GM21619 (cell line): ENCODE measurements at regions not wholly inside any gene's neighbourhood (a gene's known extent, or its start where the extent isn't known, plus 50 kb on each side); places are given as distances from the start of the nearest gene placed in this dataset.
"Not testable (repeated sequence)": the region's sequence is repeated elsewhere in the genome, so short reads cannot be mapped to it uniquely, and the experiment has no call there.

Experiments used
- ATAC-seq: cut with Tn5 transposase; IDR thresholded peaks from one replicate; pipeline ENCODE4 v1.9.1; 2021; ENCODE audit not compliant: unreplicated experiment

DNA sequence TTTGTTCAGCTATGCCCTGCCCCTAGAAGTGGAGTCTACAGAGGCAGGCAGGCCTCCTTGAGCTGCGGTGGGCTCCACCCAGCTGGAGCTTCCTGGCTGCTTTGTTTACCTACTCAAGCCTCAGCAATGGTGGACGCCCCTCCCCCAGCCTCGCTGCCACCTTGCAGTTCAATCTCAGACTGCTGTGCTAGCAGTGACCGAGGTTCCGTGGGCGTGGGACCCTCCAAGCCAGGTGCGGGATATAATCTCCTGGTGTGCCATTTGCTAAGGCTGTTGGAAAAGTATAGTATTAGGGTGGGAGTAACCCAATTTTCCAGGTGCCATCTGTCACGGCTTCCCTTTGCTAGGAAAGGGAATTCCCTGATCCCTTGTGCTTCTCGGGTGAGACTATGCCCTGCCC is 770.2 kb upstream of the VRK2 start:
- not testable (repeated sequence) for ATAC-seq

DNA sequence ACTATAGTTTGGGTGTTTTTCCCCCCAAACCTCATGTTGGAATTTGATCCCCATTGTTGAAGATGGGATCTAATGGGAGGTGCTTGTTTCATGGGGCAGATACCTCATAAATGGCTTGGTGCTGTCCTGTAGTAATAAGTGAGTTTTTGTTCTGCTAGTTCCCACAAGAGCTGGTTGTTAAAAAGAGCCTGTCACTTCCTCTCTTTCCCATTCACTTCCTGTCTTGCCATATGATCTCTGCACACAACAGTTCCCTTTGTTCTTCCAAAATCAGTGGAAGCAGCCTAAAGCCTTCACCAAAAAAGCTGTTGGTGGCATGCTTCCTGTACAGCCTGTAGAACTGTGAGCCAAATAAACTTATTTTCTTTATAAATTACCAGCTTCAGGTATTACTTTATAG is 768.2 kb upstream of the VRK2 start:
- no peak for ATAC-seq

DNA sequence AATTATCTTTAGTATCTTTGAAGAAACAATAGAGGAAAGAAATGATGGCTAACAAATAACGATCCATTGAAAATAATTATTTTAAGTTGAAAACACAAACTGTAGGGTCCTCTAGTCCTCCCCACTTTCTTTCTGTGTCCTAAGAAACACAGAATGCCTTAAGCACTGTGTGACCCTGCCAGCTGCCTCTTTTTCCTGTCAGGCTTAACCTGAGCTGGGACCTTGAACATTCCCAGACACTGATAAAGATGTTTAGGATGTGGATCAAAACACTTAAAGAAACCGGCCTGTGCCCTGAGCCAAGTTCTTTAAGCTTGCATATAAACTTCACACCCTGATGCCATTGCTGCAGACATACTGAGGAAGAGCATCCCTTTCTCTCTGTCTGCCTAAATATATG is 755.4 kb upstream of the VRK2 start:
- ATAC-seq: no peak

DNA sequence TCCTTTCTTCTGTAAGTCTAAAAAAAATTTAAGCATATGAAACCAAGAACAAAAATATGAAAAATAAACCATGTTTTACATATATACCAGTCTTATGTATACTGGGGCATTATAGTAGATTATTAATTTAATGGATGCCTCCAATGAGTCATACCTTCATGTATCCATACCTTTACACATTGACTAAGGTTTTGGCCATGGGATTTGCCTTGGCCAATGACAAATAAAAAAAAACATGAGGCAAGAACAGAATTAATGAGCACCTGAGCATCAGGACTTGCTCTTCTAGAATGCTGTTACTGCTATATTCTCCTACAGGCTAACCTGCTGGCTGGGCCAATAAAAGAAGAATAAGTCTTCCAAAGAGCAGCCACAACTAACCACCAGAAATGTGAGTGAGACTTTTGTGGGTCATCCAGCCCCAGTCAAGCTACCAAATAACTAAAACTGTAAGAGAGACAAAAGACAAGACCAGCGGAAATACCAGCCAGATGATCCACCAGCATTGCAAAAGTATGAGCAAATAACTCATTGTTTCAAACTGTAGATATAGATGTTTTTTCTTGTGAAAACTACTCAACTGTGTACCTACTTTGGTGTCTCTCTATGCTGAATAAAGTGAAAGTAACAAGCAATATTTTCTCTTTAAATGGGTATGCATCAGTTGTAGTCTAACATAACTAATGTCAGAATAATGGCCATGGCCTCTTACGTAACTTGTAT is 749.6 kb upstream of the VRK2 start:
- no peak for ATAC-seq

DNA sequence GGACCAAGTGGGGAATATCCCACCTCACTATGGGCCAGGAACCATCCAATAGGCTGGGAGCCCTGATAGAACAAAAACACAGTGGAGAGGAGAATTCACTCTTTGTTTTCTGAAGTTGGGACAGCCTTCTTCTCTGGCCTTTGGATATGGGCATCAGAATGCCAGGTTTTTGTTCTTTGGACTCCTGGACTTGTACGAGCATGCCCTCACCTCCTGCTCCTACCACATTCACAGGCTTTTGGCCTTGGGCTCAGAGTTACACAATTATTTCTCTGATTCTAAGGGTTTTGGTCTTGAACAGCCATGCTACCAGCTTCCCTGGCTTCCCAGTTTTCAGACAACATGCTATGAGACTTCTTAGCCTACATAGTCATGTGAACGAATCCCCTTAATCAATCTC is 732.9 kb upstream of the VRK2 start:
- ATAC-seq: no peak

DNA sequence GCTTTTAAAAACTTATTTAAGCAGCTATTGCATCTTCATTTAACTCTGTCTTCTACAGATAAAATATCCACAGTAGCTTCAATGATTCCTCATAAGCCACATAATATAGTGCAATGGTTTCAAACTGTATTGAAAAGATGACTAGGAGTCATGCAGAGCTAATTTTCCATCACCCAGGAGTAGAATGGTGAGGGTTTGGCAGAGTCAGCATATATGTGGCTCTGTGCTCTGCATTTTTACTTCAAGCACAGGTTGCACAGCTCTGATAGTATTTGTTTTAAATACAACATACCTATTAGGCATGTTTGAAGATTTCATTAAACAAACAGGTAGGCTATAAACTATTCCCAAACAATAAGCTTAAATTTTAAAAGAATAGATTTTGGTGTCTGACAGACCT is 731.9 kb upstream of the VRK2 start:
- no peak for ATAC-seq

DNA sequence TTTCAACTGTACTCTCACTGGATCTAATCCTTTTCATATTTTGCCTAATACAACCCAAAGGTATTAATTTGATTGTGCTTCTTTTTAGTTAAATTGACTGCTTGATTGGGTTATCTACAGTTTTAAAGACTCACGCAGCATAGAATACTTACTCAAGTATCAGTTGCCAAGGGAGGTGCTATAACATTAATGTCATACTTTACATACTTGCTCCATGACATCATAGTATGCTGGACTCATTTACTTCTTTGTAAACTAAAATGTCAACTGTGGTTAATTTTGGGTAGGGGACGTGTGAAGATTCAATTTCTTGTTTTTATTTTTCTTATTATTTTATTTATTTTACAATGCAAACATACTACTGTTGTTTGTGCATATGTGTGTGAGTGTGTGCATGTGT is 716.2 kb upstream of the VRK2 start:
- ATAC-seq: no peak

DNA sequence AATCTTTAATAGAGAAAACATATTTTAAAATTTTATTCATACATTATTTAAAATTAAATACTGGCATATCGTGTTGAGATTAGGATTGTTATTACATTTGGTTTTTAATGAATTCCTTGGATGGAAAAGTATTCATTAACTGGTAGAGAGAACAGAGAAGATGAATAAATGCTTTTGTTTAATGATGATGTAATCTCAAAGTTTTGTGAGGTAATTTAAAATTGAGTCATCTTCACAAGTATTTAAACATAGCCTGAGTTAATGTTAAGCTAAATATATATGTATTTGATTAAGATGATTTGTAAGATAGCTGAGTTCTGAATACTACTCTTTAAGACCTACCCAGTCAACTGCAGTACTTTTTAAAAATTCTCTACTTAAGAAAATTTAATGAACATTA is 713.4 kb upstream of the VRK2 start:
- ATAC-seq: no peak

DNA sequence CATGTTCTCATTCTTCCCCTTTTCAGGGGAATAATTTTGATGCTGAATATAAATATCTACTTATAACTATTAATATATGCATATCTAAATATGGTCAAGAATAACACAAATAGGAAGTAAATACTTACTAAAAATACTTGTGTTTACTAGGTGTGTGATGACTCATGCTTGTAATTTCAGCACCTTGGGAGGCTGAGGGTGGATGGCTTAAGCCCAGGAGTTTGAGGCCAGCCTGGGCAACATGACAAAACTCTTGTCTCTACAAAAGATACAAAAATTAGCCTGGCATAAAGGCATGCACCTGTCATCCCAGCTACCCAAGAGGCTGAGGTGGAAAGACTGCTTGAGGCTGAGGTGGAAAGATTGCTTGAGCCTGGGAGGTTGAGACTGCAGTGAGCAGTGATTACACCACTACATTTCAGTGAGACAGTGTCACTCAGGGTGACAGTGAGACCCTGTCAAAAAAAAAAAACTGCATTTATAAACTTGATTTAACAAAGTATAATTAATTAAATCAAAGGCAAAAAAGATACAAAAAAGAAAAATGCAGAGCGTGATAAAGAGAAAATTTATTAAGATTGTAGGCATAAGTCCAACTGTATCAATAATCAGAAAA is 703.1 kb upstream of the VRK2 start:
- no peak for ATAC-seq

DNA sequence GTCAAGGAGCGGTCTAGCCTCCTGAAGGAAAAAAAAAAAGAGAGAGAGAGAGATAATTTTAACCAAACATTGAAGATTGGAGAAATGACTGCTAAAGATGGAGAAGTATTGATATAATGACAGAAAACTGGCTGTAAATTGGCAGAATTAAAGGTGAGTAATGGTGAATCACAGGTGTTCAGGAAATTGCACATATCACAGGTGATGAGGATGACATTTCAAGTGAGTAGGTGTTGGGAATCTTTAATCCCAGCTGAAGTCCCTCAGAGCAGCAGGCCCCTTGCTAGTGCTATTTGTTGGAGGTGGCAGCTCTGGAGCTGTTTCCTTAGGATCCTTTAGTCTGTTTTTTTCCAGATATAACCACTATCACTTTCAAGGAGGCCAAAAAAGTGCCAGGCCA is 678.4 kb upstream of the VRK2 start:
- ATAC-seq: no peak

DNA sequence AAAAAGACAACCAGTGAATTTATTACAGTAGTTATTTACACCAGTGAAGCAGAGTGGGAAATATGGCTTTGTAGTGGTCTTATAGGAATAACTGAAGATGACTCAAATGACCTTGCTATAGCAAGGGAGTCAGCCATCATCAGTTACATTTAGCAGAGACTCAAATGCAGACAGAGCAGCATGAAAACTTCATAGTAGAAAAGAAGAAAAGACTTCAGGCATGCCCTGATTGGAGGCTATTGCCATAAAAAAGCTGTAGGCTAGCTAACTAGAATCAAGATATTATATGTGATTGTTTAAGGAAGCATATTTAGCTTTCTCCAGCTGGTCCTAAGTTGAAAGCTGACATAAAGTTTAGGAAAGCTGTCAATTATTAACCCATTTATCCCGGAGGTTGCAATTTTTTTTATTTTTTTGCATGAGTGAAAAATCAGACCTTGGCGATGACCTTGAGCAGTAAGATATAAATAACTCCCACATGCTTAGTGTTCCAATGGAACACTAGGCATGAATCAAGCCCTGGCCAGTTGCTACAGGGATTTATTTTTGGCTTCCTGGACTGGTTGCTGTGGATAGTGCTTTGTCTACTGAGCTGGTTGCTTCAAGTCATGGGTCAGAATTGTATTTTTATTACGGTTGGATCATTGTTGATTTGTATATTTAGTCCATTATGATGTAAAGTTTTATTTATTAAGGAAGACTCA is 675.6 kb upstream of the VRK2 start:
- no peak for ATAC-seq

DNA sequence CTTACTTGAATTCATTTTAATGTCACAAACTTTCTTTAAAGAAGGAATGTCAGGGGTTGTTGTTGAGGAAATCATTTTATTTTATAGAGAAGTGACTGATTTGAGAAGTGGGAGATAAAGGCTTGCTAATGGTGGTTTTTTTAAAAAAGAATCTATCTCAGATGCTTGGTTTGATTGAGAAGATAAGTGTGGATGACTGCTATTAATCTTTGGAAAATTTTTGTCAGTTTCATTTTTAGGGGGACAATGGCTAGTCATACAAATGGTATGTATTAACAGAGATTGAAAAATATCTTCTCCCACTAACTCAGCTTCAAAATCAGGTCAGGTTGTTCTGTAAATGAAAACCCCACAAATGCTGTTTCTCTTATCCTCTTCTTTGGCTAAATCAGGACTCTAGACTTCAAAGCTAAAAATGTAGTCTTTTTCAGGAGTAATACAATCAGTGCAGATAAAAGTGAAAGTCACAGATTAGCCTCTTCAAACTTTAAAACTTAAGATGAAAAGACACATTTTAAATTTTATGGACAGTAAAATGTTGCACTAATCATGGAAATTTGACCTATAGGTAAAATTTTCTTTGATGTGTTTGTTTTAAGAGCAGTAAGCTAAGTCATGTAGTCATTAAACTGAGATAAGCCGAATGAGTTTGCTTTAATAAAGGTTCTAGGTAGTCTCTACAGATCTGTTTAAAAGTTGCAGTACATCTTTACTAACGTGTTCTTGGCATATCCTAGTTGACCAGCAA is 674.2 kb upstream of the VRK2 start:
- ATAC-seq: no peak

DNA sequence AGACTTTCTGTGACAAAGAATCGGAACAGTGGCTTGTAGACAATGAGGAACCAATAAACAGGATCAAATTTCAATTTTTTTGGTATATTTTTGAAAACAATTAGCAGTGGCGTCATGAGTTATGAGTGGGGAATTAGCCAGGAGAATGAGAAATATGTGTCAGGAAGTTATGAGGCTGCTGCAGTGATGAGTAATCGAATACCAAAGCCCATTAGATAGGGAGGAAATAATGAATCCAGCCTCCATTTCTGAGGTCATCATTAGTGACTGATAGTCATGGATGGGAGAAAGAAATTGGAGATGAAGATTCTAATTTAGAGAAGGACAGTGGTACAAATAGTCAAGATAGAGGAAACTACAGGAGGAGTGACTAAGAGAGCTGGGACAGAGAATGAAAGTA is 673.1 kb upstream of the VRK2 start:
- no peak for ATAC-seq

DNA sequence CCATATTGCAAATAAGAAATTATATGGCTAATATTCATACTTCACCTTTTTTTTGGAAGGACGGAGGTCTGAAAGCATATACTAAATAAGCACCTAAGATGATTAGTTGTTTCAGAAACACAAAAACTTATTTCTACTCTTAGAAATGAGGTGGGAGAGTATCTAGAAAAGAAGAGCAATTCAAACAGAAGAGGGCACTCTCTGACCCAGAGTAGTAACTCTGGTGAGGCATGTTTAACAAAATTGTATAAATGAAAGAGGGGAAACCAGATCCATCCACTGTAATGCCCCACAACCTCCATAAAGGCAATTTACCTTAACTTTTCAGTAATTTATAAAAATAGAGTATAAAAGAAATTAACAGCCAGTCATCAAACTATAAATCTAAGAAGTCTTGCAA is 669.6 kb upstream of the VRK2 start:
- ATAC-seq: no peak

DNA sequence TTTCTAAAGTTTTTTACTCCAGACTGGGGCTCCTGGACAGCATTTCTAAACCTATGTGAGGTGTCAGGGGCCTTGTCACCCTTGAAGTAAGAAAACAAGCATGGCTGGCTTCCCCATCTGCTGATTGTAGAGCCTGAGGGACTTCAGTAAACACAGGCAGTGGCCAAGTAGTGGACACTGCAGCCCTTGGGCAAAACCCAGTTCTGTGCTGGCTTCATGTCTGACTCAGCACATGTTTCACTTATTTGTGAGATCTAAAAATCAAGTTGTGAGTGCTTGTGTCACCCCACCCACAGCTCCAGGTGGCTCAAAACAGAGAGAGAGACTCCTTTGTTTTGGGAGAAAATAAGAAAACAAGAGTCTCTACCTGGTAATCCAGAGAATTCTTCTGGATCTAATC is 660.3 kb upstream of the VRK2 start:
- ATAC-seq: no peak

DNA sequence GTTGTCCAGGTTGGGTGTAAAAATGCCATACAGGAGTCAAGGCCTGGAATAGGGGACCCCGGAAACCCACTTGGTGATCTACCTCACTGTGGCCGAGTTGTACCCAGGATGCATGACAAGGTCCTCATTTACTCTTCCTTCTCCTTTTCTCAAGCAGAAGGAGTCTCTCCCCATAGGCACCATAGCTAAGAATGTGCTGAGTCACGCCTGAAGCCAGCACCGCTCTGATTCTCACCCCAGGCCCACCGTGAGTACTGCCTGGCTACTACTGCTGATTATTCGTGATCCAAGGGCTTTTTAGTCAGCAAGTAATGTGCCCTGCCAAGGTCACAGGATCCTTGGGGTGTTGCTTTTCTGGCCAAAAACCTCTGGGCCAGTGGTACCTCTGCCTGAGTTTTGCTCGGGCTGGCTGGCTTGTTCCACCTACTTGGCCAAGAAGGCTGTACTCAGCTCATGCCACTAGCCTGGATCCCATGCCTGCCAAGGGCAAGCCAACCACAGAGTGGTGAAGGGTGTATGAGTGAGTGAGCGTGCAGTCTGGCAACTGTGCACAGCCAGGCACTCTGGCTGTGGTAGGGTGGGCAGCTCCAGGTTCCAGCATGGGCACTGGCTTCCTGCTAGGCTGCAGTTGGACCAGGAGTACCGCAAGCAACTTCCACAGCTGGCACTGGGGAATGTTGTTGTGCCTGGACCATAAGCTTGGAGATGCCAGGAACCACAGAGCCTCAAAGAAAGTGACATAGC is 650.1 kb upstream of the VRK2 start:
- ATAC-seq: no peak

DNA sequence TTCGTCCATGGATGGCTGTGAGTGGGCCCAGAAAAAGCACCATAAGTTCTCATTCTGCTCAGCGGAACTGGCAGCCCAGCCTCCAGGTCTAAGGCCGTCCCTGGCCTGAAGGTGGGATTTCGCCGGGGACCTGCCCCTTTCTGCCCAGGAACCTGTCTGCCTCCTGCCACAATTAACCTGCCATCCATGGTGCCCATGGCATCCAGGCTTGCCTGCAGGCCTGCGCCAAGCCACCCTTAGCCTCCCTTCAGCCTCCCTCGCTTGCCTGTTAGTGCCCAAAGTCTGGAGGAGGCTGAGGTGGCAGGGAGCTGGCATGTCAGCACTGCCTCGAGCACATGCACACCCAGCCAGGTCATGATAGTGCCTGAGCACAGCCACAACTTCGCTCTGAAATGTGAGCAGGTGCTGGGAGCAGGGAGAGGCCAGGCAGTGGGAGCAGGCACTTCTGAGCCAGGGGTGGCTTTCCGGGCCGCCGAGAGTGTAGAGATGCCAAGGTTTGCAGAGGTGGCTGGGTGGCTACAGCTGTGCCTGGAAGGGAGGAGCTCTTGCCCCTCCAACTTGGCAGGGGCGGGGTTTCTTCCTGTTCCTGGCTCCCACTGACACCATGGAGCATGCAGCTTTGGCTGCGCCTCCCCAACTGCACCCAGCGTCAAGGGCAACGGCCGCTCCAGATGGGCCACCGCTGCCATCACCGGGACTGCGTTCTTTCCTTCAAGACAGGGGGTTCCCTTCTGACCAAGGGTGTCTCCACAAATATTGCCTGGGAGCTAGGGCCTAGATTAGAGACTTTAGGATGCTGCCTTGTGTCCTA is 648.9 kb upstream of the VRK2 start:
- ATAC-seq: no peak

DNA sequence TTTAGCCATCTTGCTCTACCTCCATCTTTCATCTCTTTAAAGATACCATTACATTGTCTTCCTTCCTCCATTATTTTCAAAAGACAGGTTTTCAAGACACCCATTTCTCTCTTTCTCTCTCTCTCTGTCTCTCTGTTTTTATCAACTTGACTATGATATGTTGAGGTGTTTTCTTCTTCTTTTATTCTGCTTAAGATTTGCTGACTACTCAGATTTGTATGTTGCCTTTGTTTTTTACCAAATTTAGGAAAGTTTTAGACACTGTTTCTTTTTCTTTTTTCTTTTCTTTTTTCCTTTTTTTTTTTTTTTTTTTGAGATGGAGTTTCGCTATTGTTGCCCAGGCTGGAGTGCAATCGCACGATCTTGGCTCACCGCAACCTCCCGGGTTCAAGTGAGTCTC is 647.5 kb upstream of the VRK2 start:
- ATAC-seq: no peak

DNA sequence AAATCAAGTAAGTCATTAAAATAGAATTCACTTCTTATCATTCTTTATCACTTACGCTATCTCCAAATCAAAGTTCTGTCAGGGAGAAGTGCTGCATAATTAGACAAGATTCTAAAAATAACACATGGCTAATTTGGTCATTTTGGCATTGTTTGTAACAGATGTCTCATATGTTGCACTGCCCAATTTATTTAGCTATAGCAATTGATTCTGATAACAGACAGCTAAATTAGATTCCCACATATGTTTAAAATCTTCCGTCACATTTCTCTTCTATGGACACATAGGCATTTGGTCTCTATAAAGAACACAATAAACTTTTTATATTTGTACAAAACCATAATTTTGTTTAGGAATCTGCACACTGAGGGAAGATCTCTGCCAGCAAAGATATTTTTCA is 644.5 kb upstream of the VRK2 start:
- no peak for ATAC-seq

DNA sequence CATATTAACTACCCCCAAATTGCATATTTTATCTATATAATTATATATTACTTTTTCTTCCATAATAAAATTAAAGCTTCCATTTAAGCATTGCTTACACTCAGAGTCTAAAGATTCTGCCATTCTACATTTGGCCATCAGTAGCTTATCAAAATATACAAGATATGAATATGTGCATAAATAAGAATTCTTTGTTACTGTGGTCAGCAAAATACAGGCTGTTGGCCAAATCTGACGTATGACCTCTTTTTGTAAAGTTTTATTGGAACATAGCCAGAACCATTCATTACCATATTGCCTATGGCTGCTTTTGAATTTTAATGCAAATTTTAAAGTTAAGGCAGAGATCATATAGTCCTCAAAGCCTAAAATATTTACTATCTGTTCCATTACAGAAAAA is 643.9 kb upstream of the VRK2 start:
- no peak for ATAC-seq
